Esophagus squamous epithelium (tissue), 4 donors: ENCODE measurements at regions not wholly inside any gene's neighbourhood (a gene's known extent, or its start where the extent isn't known, plus 50 kb on each side); places are given as distances from the start of the nearest gene placed in this dataset.

Source experiments
- CTCF ChIP-seq, 6 experiments: fragments of 450-650 bp in 4 of 6; fragments of 200-600 bp in 2 of 6; sonication (generic) in 2 of 6; IDR thresholded peaks; one replicate each; pipeline ENCODE4 v1.5.1; 2016 to 2019; ENCODE audit warnings: antibody characterized with exemption in 6 of 6, mild to moderate bottlenecking in 4 of 6, moderate library complexity in 4 of 6
- POLR2A ChIP-seq, 4 donors: fragments of 450-650 bp; IDR thresholded peaks; one replicate each; pipeline ENCODE4 v1.6.1; 2017; ENCODE audit warnings: antibody characterized with exemption in 4 of 4, mild to moderate bottlenecking in 4 of 4, moderate library complexity in 3 of 4

DNA sequence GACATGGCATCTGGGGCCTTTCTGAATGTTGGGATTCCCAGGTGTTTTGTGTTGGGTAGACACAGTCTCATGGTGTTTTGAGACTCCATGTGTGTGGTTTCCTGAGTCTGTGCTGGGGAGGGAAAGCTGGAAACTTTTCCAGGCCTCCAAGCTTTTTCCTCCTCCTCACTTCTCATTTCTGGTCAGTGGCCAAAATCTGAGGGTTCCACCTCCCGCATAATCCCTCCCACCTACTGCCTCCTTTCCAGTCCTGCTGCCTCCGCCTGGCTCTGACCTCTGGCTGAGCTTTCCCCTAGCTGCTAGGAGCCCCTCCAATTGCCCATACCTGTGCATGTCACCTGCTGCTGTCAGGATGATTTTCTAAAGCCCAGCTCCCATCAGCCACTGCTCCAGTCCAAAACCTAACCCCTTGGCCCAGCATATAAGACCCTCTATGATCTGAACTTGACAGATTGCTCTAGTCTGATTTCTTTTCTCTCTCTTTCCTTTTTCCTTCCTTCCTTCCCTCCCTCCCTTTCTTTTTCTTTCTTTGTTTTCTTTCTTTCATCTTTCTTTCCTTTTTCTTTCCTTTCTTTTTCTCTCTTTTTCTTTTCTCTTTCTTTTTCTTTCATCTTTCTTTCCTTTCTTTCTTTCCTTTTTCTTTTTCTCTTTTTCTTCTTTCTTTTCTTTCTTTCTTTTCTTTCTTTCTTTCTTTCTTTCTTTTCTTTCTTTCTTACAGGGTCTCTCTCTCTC, 51.4 kb upstream of the NECTIN1 start:
- TF ChIP-seq POLR2A (IDR thresholded peaks at IDR 0.05) (no peak), CTCF (IDR thresholded peaks at IDR 0.05) (no peak)
